IMR-90 (cell line): ENCODE measurements at regions not wholly inside any gene's neighbourhood (a gene's known extent, or its start where the extent isn't known, plus 50 kb on each side); places are given as distances from the start of the nearest gene placed in this dataset.

Experiments used
- ATAC-seq: fragments of 200-7000 bp; cut with Tn5 transposase; 2 replicates; pipeline ENCODE4 v1.9.1; 2020; ENCODE audit warnings: low read depth, mild to moderate bottlenecking, moderate library complexity
- BruUV-seq: library from RNA; stranded (reverse); fragments of 400-500 nt; replicated peaks from 2 replicates; lab custom pipeline; 2021; lab: Mats Ljungman, UMichigan
- CTCF ChIA-PET: fragments of 300-600 bp; formaldehyde crosslinking; extraction: SDS; loops from one replicate; lab custom pipeline; 2021; ENCODE audit warnings: antibody characterized with exemption; lab: Yijun Ruan, JAX
- POLR2A ChIA-PET: fragments of 300-600 bp; sonication (Branson Sonifier 250); formaldehyde crosslinking; loops from one replicate; lab custom pipeline; 2022; ENCODE audit warnings: antibody characterized with exemption; ENCODE audit not compliant: unreplicated experiment; lab: Charles Lee
- DNase-seq: peaks from one replicate; pipeline ENCODE4 v3.0.0; 2013
- H2AFZ ChIP-seq: replicated peaks from 2 replicates; pipeline ENCODE3; 2013; ENCODE audit warnings: low read length, mild to moderate bottlenecking; ENCODE audit not compliant: poor library complexity
- H2AK5ac ChIP-seq: 2 replicates; pipeline ENCODE4 v1.6.1; 2013; ENCODE audit warnings: low read depth, low read length, inconsistent platforms
- H2AK9ac ChIP-seq: replicated peaks from 2 replicates; pipeline ENCODE3; 2013; ENCODE audit warnings: mild to moderate bottlenecking, low read depth, low read length, moderate library complexity; ENCODE audit not compliant: poor library complexity
- H2BK120ac ChIP-seq: 2 replicates; pipeline ENCODE4 v1.6.1; 2013; ENCODE audit warnings: low read depth, low read length, inconsistent platforms
- H2BK15ac ChIP-seq: 3 replicates; pipeline ENCODE4 v1.6.1; 2013; ENCODE audit warnings: low read depth, low read length, inconsistent platforms
- H2BK20ac ChIP-seq: 2 replicates; pipeline ENCODE4 v1.6.1; 2013; ENCODE audit warnings: low read depth, mild to moderate bottlenecking, inconsistent platforms, low read length, moderate library complexity
- H2BK5ac ChIP-seq: 2 replicates; pipeline ENCODE4 v1.6.1; 2013; ENCODE audit warnings: mild to moderate bottlenecking, low read depth, low read length, inconsistent platforms; ENCODE audit not compliant: poor library complexity, severe bottlenecking
- H3K14ac ChIP-seq: replicated peaks from 2 replicates; pipeline ENCODE4 v1.6.1; 2013; ENCODE audit warnings: low read depth, low read length, inconsistent platforms
- H3K18ac ChIP-seq: 2 replicates; pipeline ENCODE4 v1.6.1; 2013; ENCODE audit warnings: low read depth, low read length, control low read depth
- H3K23ac ChIP-seq: 2 replicates; pipeline ENCODE4 v1.6.1; 2013; ENCODE audit warnings: low read depth, low read length, inconsistent platforms
- H3K27ac ChIP-seq: 2 replicates; pipeline ENCODE4 v1.5.1; 2013; ENCODE audit warnings: mild to moderate bottlenecking, control low read depth, low read length; ENCODE audit not compliant: insufficient read depth
- H3K27me3 ChIP-seq: 2 replicates; pipeline ENCODE4 v1.6.1; 2013; ENCODE audit warnings: low read length; ENCODE audit not compliant: control insufficient read depth, insufficient read depth
- H3K36me3 ChIP-seq: 2 replicates; pipeline ENCODE4 v1.6.1; 2013; ENCODE audit warnings: low read length, mixed read lengths; ENCODE audit not compliant: control insufficient read depth, insufficient read depth
- H3K4ac ChIP-seq: 2 replicates; pipeline ENCODE4 v1.6.1; 2013; ENCODE audit warnings: low read depth, low read length, inconsistent platforms
- H3K4me1 ChIP-seq: 2 replicates; pipeline ENCODE4 v1.6.1; 2013; ENCODE audit warnings: low read length, mixed read lengths; ENCODE audit not compliant: control insufficient read depth, insufficient read depth
- H3K4me2 ChIP-seq: 2 replicates; pipeline ENCODE4 v1.6.1; 2013; ENCODE audit warnings: low read depth, mild to moderate bottlenecking, control low read depth, low read length, moderate library complexity
- H3K4me3 ChIP-seq: 2 replicates; pipeline ENCODE4 v1.5.1; 2013; ENCODE audit warnings: low read depth, mild to moderate bottlenecking, control low read depth, low read length, moderate library complexity; ENCODE audit not compliant: insufficient read depth
- H3K56ac ChIP-seq: 2 replicates; pipeline ENCODE4 v1.6.1; 2013; ENCODE audit warnings: low read length, inconsistent platforms; ENCODE audit not compliant: insufficient read depth; ENCODE audit errors: extremely low read depth
- H3K79me1 ChIP-seq, 2 experiments: 2 replicates each; pipeline ENCODE4 v1.6.1; 2013; ENCODE audit warnings: low read length in 2 of 2, inconsistent platforms in 1 of 2, low read depth in 1 of 2
- H3K9ac ChIP-seq: 2 replicates; pipeline ENCODE4 v1.6.1; 2013; ENCODE audit warnings: low read depth, low read length, control low read depth
- H3K9me1 ChIP-seq: 2 replicates; pipeline ENCODE4 v1.6.1; 2013; ENCODE audit warnings: low read length, inconsistent platforms; ENCODE audit not compliant: insufficient read depth
- H3K9me3 ChIP-seq: 2 replicates; pipeline ENCODE4 v1.6.1; 2013; ENCODE audit warnings: low read length; ENCODE audit not compliant: control insufficient read depth, insufficient read depth
- H4K20me1 ChIP-seq: 2 replicates; pipeline ENCODE4 v1.6.1; 2013; ENCODE audit warnings: low read length, inconsistent platforms; ENCODE audit not compliant: insufficient read depth
- H4K5ac ChIP-seq: 2 replicates; pipeline ENCODE4 v1.6.1; 2013; ENCODE audit warnings: mild to moderate bottlenecking, low read depth, low read length, control low read depth
- H4K8ac ChIP-seq, 2 experiments: 2 replicates each; pipeline ENCODE4 v1.6.1; 2013; ENCODE audit warnings: low read depth in 2 of 2, low read length in 2 of 2, control low read depth in 1 of 2, inconsistent platforms in 1 of 2
- H4K91ac ChIP-seq: 2 replicates; pipeline ENCODE4 v1.6.1; 2013; ENCODE audit warnings: low read depth, low read length, inconsistent platforms; ENCODE audit not compliant: insufficient read depth
- CTCF ChIP-seq: conservative IDR thresholded peaks from 2 replicates; pipeline ENCODE4 v1.5.1; 2012; ENCODE audit warnings: mild to moderate bottlenecking, low read depth, low read length, improper control_type of control experiment
- MAFK ChIP-seq: IDR thresholded peaks from 2 replicates; pipeline ENCODE4 v1.6.1; 2012; ENCODE audit warnings: low read depth, low read length, improper control_type of control experiment
- MAZ ChIP-seq: IDR thresholded peaks from 2 replicates; pipeline ENCODE4 v1.6.1; 2012; ENCODE audit warnings: low read depth, mild to moderate bottlenecking, low read length, improper control_type of control experiment, moderate library complexity, borderline replicate concordance
- POLR2A ChIP-seq: IDR thresholded peaks from 2 replicates; pipeline ENCODE4 v1.6.1; 2012; ENCODE audit warnings: mild to moderate bottlenecking, low read depth, low read length
- RAD21 ChIP-seq: IDR thresholded peaks from 2 replicates; pipeline ENCODE4 v1.6.1; 2012; ENCODE audit warnings: low read length, improper control_type of control experiment
- RCOR1 ChIP-seq: IDR thresholded peaks from 2 replicates; pipeline ENCODE4 v1.6.1; 2012; ENCODE audit warnings: mild to moderate bottlenecking, low read length, improper control_type of control experiment; ENCODE audit not compliant: insufficient replicate concordance
- SMC3 ChIP-seq: fragments of 150-350 bp; IDR thresholded peaks from 2 replicates; pipeline ENCODE4 v1.6.1; 2016; ENCODE audit warnings: low read depth, mild to moderate bottlenecking, antibody characterized with exemption, low read length, moderate library complexity
- WGBS, 2 experiments: methylation state at CpG; one replicate each; pipeline versions ENCODE4 v1.1.5 to v1.1.7; 2013; ENCODE audit warnings: missing lambda C conversion rate in 2 of 2; ENCODE audit not compliant: insufficient read length in 1 of 2; ENCODE audit errors: extremely low coverage in 2 of 2; 5-methylcytosine and 5-hydroxymethylcytosine counted together
- dilution Hi-C: fragments of 300-500 bp; cut with HindIII; formaldehyde crosslinking; loops from one replicate; pipeline ENCODE4 v1.14.3; 2018; ENCODE audit warnings: low sequenced_read_pairs; ENCODE audit not compliant: unreplicated experiment
- in situ Hi-C: fragments of 300-500 bp; cut with MboI; formaldehyde crosslinking; loops from 3 replicates; pipeline ENCODE4 v1.14.3; 2019; ENCODE audit warnings: low sequenced_read_pairs, inconsistent platforms, mixed read lengths
- intact Hi-C: fragments of 100-400 bp; cut with micrococcal nuclease; formaldehyde crosslinking; loops from 2 replicates; pipeline ENCODE4 v1.10.0; 2022

DNA sequence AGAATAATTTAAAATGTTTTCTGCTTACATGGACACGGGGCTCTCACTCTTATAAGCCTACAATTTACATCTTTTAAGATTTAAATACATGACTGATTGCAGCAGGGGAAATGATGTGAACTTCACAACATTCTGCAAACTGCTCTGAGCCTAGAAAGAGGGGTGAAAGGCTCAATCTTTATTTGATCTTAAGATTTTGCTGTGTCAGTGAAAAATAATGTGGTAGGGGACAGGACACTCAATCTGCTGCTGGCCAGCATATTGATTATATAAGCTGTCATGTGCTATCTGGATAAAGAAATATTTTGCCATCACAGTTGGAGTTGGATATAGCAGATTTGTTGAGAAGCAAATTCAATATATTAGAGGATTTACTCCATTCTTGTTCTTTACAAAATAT is 2210.5 kb downstream of the PCDH7 start:
- H4K8ac ChIP-seq, result no peak overlapping the region
- H3K79me1 ChIP-seq, result no peaks in the 10 kb centered on the region
- no peak overlapping the region for H3K23ac ChIP-seq
- H2BK5ac ChIP-seq, result no peak overlapping the region
- H3K56ac ChIP-seq, result no peak overlapping the region
- no peaks in the 10 kb centered on the region for H3K4me1 ChIP-seq
- DNase-seq, result no peak
- no peak overlapping the region for H3K4me2 ChIP-seq
- H4K5ac ChIP-seq, result no peak overlapping the region
- peak; percentile 76 for TF ChIP-seq MAFK
- no peak for TF ChIP-seq RAD21
- TF ChIP-seq MAZ, result no peak
- no peak for TF ChIP-seq POLR2A
- no peak for TF ChIP-seq SMC3
- TF ChIP-seq CTCF, result no peak
- TF ChIP-seq RCOR1, result no peak
- no peaks in the 10 kb centered on the region for H4K20me1 ChIP-seq
- H4K91ac ChIP-seq, result no peak overlapping the region
- ChIA-PET CTCF (no interaction called here), POLR2A (no interaction called here)
- no peak overlapping the region for H3K27ac ChIP-seq
- H3K36me3 ChIP-seq, result no peaks in the 10 kb centered on the region
- H2AFZ ChIP-seq, result no peak overlapping the region
- in situ Hi-C loops, result no loop called here
- BruUV-seq, result no TSS peak
- H3K9me3 ChIP-seq, result no peaks in the 10 kb centered on the region; the same call in 1 of the 2 replicates
- no peak overlapping the region for H3K14ac ChIP-seq
- no peak overlapping the region for H3K4me3 ChIP-seq
- intact Hi-C loops, result no loop called here
- H2BK120ac ChIP-seq, result no peak overlapping the region
- no peak overlapping the region for H3K9ac ChIP-seq
- no peak overlapping the region for H2BK15ac ChIP-seq
- H3K27me3 ChIP-seq, result no peaks in the 10 kb centered on the region
- H3K9me1 ChIP-seq, result no peaks in the 10 kb centered on the region
- H3K4ac ChIP-seq, result no peak overlapping the region
- WGBS, 2 experiments, result no CpG with 5 or more reads among the region's 1 CpG
- H2AK9ac ChIP-seq, result no peak overlapping the region
- no peak overlapping the region for H2BK20ac ChIP-seq
- dilution Hi-C loops, result no loop called here
- H2AK5ac ChIP-seq, result no peak overlapping the region
- ATAC-seq, result no peak
- no peak overlapping the region for H3K18ac ChIP-seq
